Ovary (tissue), 3 donors: ENCODE measurements at regions not wholly inside any gene's neighbourhood (a gene's known extent, or its start where the extent isn't known, plus 50 kb on each side); places are given as distances from the start of the nearest gene placed in this dataset.

Experiments
- EP300 ChIP-seq: sonication (generic); formaldehyde crosslinking; IDR thresholded peaks from one replicate; pipeline ENCODE4 v1.6.1; 2017; ENCODE audit warnings: antibody characterized with exemption
- TF ChIP-seq, protein P1 (sequence below), 3 donors: fragments of 450-650 bp in 2 of 3; fragments of 200-600 bp in 1 of 3; IDR thresholded peaks; one replicate each; pipeline versions ENCODE4 v1.5.1 to v1.8.0; 2016 to 2022; ENCODE audit warnings: antibody characterized with exemption in 3 of 3, mild to moderate bottlenecking in 1 of 3
- donor health status: DM: no; HTN: no; CAD: no.

DNA sequence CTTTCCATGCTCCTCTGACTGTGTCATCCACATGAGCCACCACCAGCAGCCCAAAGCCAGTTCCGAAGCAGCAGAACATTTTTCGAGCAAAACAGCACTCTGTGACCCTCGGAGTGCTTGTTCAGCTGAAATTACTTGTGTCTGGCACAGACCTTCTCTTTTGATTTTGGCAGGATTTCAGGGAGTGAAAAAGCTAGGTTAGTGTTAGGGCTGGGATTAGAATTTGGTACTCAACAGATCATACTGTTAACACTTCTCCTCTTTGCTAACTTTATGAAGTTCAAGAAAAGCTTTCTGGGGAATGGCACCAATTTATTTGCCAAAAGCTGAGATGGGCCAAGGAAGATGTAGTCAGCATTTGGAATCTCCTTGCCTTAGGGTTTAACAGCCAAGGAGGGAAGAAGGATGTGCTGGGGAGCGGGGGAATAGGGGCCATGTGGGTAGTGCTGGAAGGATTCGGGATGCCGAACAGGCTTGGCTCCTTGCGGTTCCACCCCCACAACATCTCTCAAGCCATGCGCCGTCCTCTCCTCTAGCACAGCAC, 55.1 kb upstream of the TRA2B start:
- TF ChIP-seq, protein P1, sequence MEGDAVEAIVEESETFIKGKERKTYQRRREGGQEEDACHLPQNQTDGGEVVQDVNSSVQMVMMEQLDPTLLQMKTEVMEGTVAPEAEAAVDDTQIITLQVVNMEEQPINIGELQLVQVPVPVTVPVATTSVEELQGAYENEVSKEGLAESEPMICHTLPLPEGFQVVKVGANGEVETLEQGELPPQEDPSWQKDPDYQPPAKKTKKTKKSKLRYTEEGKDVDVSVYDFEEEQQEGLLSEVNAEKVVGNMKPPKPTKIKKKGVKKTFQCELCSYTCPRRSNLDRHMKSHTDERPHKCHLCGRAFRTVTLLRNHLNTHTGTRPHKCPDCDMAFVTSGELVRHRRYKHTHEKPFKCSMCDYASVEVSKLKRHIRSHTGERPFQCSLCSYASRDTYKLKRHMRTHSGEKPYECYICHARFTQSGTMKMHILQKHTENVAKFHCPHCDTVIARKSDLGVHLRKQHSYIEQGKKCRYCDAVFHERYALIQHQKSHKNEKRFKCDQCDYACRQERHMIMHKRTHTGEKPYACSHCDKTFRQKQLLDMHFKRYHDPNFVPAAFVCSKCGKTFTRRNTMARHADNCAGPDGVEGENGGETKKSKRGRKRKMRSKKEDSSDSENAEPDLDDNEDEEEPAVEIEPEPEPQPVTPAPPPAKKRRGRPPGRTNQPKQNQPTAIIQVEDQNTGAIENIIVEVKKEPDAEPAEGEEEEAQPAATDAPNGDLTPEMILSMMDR (IDR thresholded peaks at IDR 0.05) = no peak
- no peak for TF ChIP-seq EP300
